ENCODE measurements at regions not wholly inside any gene's neighbourhood (a gene's known extent, or its start where the extent isn't known, plus 50 kb on each side); places are given as distances from the start of the nearest gene placed in this dataset.

DNA sequence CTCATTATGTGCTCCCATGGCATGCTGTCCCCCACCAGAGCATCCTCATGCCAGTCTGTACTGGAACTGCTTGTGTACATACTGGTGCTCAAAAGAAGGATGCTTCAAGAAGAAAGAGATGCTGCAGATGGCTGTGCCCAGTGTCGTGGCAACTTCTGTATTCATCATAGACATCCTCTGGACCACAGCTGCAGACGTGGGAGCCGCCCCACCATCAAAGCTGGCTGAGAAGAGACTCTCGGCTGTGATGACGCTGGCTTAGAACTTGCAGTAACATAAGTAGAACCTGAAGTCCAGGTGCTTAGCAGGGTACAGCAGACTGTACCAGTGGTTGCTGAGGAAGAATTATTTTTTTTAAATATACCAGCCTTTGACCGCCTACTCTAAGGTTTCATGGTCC, 112.6 kb upstream of the ARHGAP5 start:
- DNase-seq, result no peak
- H3K4me3 ChIP-seq (ENCODE audit: low read length), result no peak overlapping the region
- H3K4me1 ChIP-seq (ENCODE audit: control insufficient read depth, insufficient read depth, low read length), result peaks cover 43% of the 10 kb centered on the region
- H3K9me3 ChIP-seq (ENCODE audit: control insufficient read depth, low read depth, low read length), result no peaks in the 10 kb centered on the region
- WGBS (ENCODE audit: insufficient coverage, low lambda C conversion rate), result no CpG with 5 or more reads among the region's 6 CpGs
- H3K36me3 ChIP-seq (ENCODE audit: control insufficient read depth, insufficient read depth, low read length), result no peaks in the 10 kb centered on the region
- no peaks in the 10 kb centered on the region for H3K27me3 ChIP-seq (ENCODE audit: control insufficient read depth, insufficient read depth, low read length)
- H3K27ac ChIP-seq (ENCODE audit: low read length), result no peak overlapping the region

DNA sequence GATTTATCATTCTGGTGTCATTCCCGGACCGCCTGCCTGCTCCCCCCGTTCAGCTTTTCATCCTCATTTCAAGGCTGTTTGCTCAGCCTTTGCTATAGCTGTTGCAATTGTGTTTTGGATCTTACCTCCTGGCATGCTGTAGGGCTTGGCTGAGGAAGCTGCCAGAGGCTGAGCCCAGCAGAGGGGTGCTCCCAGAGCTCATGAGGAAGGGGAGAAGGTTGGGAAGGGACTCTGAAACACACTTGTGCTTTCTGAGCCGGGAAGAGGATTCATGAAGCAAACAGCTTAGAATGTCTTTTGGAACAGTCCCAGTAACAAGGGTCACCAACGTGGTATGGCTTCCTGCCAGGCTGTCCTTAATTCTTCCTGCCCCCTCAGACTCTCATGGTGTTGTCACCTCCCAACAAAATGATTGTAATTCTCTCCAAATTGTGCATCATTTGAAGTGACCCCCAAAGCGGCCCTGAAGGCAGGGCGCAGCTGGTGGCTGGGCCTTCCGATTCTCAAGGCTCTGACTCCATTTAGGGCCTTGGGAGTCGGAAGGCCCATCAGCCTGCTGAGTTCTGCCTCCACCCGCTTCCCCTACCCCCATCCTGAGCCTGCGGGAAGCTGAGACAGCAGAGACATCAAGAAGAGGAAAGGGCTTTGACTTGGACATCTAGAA, 111.9 kb upstream of the ARHGAP5 start:
- Histone ChIP-seq H3K27ac (ENCODE audit: low read length) (no peak overlapping the region), H3K4me3 (ENCODE audit: low read length) (no peak overlapping the region), H3K27me3 (ENCODE audit: control insufficient read depth, insufficient read depth, low read length) (no peaks in the 10 kb centered on the region), H3K4me1 (ENCODE audit: control insufficient read depth, insufficient read depth, low read length) (peaks cover 50% of the 10 kb centered on the region), H3K36me3 (ENCODE audit: control insufficient read depth, insufficient read depth, low read length) (no peaks in the 10 kb centered on the region), H3K9me3 (ENCODE audit: control insufficient read depth, low read depth, low read length) (no peaks in the 10 kb centered on the region)
- WGBS (ENCODE audit: insufficient coverage, low lambda C conversion rate), result no CpG with 5 or more reads among the region's 11 CpGs
- no peak for DNase-seq

DNA sequence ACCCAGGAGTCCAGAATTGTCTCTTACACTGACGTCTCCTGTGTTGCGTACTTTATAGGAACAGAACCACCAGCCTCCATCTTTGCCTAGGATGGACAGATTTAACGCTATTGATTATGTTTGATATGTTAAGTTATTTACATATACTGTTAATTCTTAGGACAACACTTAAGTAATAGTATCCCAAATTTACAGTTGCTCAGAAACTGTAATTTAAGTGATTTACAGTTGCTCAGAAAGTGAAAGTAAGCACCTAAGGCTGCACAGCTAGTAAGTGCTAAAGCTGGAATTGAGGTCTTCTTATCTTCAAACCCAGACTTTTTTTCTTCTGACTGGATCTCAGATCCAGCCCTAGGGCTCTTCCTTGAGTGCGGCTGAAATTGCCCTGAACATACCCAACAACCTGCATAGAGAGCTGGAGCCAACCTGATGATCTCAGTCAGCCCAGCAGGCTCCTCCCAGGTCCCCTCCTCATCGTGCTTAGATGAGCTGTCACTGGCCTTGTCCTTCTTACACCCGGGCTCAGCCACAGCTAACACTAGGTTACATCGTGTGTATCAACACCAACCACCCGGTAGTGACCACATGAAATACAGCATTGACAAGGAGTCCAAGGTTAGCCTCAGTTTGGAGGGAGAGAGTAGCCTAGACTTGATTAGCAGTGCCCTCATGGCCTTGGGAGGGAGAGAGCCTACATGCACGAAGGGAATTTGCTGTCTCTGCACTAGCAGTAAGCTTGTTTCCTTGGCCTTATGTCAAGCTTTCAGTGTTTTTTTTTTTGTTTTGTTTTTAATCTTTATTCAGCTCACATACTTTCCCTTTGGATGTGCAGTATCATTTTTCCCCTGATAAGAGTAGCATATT, 111.1 kb upstream of the ARHGAP5 start:
- peak overlapping the region; percentile 52 for H3K27ac ChIP-seq (ENCODE audit: low read length)
- no peak overlapping the region for H3K4me3 ChIP-seq (ENCODE audit: low read length)
- H3K27me3 ChIP-seq (ENCODE audit: control insufficient read depth, insufficient read depth, low read length), result no peaks in the 10 kb centered on the region
- DNase-seq, result peak in 1 of 2 donors; percentile 67
- no peaks in the 10 kb centered on the region for H3K36me3 ChIP-seq (ENCODE audit: control insufficient read depth, insufficient read depth, low read length)
- no CpG with 5 or more reads among the region's 9 CpGs for WGBS (ENCODE audit: insufficient coverage, low lambda C conversion rate)
- H3K9me3 ChIP-seq (ENCODE audit: control insufficient read depth, low read depth, low read length), result no peaks in the 10 kb centered on the region
- H3K4me1 ChIP-seq (ENCODE audit: control insufficient read depth, insufficient read depth, low read length), result peaks cover 51% of the 10 kb centered on the region

DNA sequence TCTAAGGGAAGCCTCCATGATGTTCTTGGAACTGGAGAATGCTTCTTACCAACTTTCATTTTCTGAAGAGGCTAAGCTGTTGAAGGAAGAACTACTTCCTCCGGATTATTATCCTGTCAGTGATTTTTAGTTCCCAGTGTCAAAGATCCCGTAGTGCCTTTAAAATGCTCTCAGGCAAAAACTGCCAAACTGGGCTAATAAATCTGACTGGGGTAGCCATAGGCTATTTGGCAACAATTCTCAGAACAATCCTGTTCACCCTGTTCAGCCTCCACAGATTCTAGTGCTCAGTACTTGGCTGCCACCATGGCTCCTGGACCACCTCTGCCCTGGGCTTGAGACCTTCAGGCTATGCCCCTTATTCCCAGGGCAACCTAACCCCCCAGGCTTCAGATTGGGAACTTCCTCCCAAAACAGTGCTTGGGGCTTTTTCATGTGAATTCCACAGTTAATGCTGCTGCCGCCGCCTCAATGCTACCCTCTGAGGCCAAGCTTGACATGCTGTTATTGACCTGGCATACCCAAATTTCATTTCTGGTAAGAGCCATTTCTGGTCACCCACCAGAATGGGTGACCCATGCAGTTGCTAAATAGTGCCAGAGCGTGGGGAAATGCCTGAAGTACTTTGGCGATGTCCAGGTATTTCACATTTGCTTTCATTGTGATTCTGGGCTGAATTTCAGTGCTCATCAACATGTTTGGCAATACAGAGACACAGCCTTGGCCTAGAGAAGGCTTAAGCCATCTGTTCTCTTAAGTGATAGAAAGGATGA, 110.0 kb upstream of the ARHGAP5 start:
- Histone ChIP-seq H3K27ac (ENCODE audit: low read length) (peak overlapping the region; percentile 52), H3K36me3 (ENCODE audit: control insufficient read depth, insufficient read depth, low read length) (no peaks in the 10 kb centered on the region), H3K9me3 (ENCODE audit: control insufficient read depth, low read depth, low read length) (peaks cover 4% of the 10 kb centered on the region), H3K4me3 (ENCODE audit: low read length) (no peak overlapping the region), H3K27me3 (ENCODE audit: control insufficient read depth, insufficient read depth, low read length) (no peaks in the 10 kb centered on the region), H3K4me1 (ENCODE audit: control insufficient read depth, insufficient read depth, low read length) (peaks cover 51% of the 10 kb centered on the region)
- no CpG with 5 or more reads among the region's 6 CpGs for WGBS (ENCODE audit: insufficient coverage, low lambda C conversion rate)
- no peak for DNase-seq

DNA sequence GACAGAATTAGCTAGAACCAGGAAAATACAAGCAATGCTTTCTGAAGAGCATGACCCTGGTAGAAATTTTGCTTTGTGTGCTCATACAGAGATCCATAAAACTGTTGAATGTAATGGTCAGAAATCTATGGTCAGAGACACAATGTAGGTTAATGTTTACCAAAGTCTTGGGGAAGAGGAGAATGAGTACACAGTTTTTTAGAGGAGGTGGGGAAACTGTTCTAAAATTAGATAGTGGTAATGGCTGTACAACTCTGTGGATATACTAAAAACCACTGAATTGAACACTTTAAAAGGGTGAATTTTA, 109.5 kb upstream of the ARHGAP5 start:
- Histone ChIP-seq H3K27ac (ENCODE audit: low read length) (peak overlapping the region; percentile 52), H3K9me3 (ENCODE audit: control insufficient read depth, low read depth, low read length) (peaks cover 4% of the 10 kb centered on the region), H3K36me3 (ENCODE audit: control insufficient read depth, insufficient read depth, low read length) (no peaks in the 10 kb centered on the region), H3K4me3 (ENCODE audit: low read length) (no peak overlapping the region), H3K4me1 (ENCODE audit: control insufficient read depth, insufficient read depth, low read length) (peaks cover 51% of the 10 kb centered on the region), H3K27me3 (ENCODE audit: control insufficient read depth, insufficient read depth, low read length) (no peaks in the 10 kb centered on the region)
- peak in 1 of 2 donors; percentile 49 for DNase-seq

DNA sequence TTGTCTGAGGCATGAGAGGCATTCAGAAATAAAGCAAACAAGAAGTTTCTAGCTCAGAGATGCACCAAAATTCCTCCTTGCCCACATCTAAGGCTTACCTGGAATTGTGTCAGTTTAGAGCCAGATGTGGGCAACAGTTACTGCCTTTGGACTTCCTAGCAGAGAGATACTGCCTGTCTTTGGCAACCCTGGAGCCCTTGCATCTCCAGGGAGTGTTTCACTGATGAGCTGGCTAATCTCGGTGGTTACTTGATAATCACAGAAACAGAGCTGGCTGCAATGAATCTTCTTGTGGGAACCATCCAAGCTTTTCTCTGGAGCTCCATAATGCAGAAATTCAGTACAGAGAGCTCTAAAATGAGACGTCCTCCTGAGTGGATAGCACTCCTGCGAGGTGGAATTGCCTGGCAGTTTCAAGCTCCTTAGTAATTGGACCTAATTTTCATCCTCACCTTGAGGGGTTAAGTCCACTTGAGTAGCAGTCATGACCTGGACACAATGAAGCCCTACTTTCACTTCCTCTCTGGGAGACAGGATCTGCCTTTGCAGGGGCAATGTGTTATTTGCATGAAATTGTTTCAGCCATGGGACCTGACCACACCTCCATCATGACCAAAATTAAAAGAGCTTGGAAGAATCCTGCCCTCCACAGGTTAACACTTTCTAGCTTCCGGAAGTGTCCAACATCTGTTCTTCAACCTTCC, 108.8 kb upstream of the ARHGAP5 start:
- no peaks in the 10 kb centered on the region for H3K36me3 ChIP-seq (ENCODE audit: control insufficient read depth, insufficient read depth, low read length)
- peak overlapping the region; percentile 52 for H3K27ac ChIP-seq (ENCODE audit: low read length)
- WGBS (ENCODE audit: insufficient coverage, low lambda C conversion rate), result no CpG with 5 or more reads among the region's 4 CpGs
- H3K4me3 ChIP-seq (ENCODE audit: low read length), result no peak overlapping the region
- peaks cover 4% of the 10 kb centered on the region for H3K9me3 ChIP-seq (ENCODE audit: control insufficient read depth, low read depth, low read length)
- peak in 1 of 2 donors; percentile 59 for DNase-seq
- no peaks in the 10 kb centered on the region for H3K27me3 ChIP-seq (ENCODE audit: control insufficient read depth, insufficient read depth, low read length)
- peaks cover 51% of the 10 kb centered on the region for H3K4me1 ChIP-seq (ENCODE audit: control insufficient read depth, insufficient read depth, low read length)

DNA sequence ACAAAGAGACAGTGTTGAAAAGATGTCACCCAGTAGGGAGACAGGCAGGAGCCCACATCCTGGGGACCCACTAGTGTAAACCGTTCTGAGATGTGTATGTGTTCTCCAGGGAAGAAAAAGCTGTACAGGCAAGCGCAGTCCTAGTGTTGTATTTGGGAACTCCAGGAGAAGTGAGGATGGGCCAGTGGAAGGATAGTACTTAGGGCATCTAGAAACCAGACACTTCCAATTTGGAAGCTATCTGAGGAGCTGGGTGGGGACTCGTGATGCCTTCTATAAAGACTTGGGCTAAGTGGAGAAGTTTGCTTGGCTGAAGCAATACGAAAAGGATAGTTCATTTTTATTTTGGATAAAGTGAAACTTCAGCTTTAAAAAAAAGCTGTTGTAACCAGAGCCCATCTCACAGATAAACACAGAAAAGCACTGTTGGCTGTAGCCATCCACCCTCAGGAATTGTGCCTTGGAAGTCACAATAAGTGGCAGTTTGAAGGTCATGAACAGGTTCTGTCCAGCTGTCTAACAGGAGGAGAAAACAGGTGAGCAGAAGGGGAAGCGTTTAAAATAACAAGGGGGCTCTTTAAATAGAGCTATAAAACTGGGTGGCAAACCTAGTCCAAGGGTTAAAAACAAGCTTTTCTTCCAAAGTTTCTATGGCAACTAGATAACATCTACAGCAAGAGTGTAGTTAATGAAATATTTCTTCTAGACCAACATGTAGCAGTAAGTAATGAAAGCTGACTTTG, 108.0 kb upstream of the ARHGAP5 start:
- Histone ChIP-seq H3K27ac (ENCODE audit: low read length) (peak overlapping the region; percentile 52), H3K4me1 (ENCODE audit: control insufficient read depth, insufficient read depth, low read length) (peaks cover 51% of the 10 kb centered on the region), H3K9me3 (ENCODE audit: control insufficient read depth, low read depth, low read length) (peaks cover 10% of the 10 kb centered on the region), H3K4me3 (ENCODE audit: low read length) (no peak overlapping the region), H3K27me3 (ENCODE audit: control insufficient read depth, insufficient read depth, low read length) (no peaks in the 10 kb centered on the region), H3K36me3 (ENCODE audit: control insufficient read depth, insufficient read depth, low read length) (no peaks in the 10 kb centered on the region)
- 13% methylated on average over 1 of the region's 5 CpGs for WGBS (ENCODE audit: insufficient coverage, low lambda C conversion rate)
- peak; percentile 69 to 88 for DNase-seq

DNA sequence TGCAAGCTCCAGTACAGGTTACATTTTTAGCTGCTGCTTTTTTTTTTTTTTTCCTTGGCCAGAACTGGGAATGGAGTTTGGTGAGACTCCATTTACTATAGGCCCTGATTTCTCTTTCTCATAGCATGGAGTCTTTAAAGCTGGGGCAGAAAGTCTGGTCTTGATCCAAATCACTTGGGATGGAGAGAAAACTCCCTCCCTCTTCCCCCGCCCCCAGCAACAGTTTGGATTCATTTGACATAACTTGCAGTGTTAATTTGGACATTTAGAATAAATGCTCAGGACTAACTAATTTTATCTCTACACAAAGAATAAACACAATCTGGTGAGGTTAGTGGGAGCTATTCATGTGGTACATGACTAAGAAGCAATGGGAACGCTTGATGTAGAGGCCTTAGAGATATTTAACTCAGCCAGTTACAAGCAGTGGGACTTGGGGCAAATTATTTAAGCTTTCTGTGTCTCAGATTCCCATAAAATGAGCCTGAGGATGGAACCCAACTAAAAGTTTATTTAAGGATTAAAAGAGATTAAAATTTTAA, 107.3 kb upstream of the ARHGAP5 start:
- no peak overlapping the region for H3K4me3 ChIP-seq (ENCODE audit: low read length)
- peaks cover 51% of the 10 kb centered on the region for H3K4me1 ChIP-seq (ENCODE audit: control insufficient read depth, insufficient read depth, low read length)
- H3K9me3 ChIP-seq (ENCODE audit: control insufficient read depth, low read depth, low read length), result peaks cover 15% of the 10 kb centered on the region
- H3K27ac ChIP-seq (ENCODE audit: low read length), result peak overlapping the region; percentile 52
- no peaks in the 10 kb centered on the region for H3K36me3 ChIP-seq (ENCODE audit: control insufficient read depth, insufficient read depth, low read length)
- WGBS (ENCODE audit: insufficient coverage, low lambda C conversion rate), result no CpG with 5 or more reads among the region's 2 CpGs
- no peak for DNase-seq
- H3K27me3 ChIP-seq (ENCODE audit: control insufficient read depth, insufficient read depth, low read length), result no peaks in the 10 kb centered on the region

DNA sequence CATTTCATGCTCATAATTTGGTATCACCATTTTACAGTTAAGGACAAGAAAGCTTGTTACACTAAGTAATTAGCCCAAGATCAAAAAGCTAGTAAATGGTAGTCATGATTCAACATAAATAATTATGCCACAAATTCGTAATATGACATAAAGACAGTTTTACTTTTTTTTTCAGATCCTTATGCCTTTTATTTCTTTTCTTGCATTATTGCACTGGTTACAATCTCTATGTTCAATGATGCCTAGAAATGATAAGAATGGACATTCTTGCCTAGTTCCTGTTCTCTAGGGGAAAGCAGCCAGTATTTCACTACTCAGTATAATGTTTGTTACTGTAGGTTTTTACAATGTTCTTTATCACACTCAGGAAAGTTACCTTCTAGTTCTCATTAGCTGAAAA, 106.4 kb upstream of the ARHGAP5 start:
- Histone ChIP-seq H3K9me3 (ENCODE audit: control insufficient read depth, low read depth, low read length) (peaks cover 18% of the 10 kb centered on the region), H3K4me3 (ENCODE audit: low read length) (no peak overlapping the region), H3K36me3 (ENCODE audit: control insufficient read depth, insufficient read depth, low read length) (no peaks in the 10 kb centered on the region), H3K27ac (ENCODE audit: low read length) (no peak overlapping the region), H3K4me1 (ENCODE audit: control insufficient read depth, insufficient read depth, low read length) (peaks cover 42% of the 10 kb centered on the region), H3K27me3 (ENCODE audit: control insufficient read depth, insufficient read depth, low read length) (no peaks in the 10 kb centered on the region)
- 100% methylated on average over 1 of the region's 1 CpG for WGBS (ENCODE audit: insufficient coverage, low lambda C conversion rate)
- DNase-seq, result no peak

Data from large intestine (tissue), 3 donors.